HK-2 (cell line): ENCODE measurements at regions not wholly inside any gene's neighbourhood (a gene's known extent, or its start where the extent isn't known, plus 50 kb on each side); places are given as distances from the start of the nearest gene placed in this dataset.
"Not testable (repeated sequence)": the region's sequence is repeated elsewhere in the genome, so short reads cannot be mapped to it uniquely, and the experiment has no call there.

Experiments used
- DNase-seq: peaks from one replicate; pipeline ENCODE4 v3.0.0-alpha.2; 2018; ENCODE audit not compliant: unreplicated experiment

DNA sequence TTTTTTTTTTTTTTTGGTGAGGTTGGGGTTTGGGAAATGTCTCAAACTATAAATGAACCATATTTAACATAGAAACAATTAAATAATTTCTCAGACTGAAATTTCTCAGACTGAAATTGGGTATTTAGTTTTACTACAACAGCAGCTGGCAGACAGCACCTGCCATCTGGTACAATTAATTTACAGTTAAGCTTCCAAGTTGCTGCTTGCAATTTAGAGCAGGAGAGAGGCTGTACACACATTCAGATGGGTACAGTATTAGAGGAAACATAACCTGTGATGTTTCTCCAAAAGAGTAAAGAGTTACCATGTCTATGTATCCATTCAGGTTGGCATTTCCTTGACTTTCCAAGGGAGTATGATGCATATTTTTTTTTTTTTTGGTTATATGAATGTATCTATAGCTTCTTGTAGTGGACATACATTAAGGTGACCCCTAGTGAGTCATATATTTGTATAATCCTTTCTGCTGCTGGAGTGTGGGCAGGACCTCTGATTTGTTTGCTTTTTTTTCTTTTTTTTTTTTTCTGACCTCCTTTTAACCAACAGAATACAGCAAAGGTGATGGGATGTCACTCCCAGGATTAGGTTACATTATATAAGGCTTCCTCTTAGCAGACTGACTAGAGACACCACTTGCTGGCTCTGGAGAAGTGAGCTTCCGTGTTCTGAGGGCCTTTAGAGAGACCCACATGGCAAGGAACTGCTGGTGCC is 201.7 kb downstream of the PTH2R start:
- DNase-seq: no peak

DNA sequence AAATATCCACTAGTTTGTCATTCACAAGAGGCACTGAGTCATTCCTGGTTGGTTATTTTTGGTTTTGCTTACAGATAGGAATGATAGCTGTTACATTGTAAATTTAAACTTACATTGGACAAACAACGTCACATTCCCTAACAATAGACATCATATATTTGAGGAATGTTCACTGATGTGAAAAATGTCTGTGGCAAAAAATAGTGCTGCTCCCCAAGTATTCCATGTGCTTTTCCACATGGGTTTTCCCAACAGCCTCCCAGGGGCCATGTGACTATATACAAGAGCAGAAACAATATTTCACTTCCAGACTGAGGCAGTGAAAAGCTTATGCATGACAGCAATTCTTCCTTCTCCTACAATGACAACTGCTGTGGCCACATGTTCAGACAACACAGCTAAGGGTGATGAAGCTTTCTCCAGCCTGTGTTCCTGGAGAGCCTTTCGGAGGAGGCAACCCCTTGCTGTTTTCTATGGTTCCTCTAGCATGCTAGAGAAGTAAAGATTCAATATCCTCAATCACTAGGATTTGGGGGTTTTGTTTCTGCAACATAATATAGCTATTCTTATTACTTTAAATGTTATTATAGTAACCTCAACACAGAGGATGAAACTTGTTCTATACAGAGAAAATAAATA is 202.7 kb downstream of the PTH2R start:
- no peak for DNase-seq

DNA sequence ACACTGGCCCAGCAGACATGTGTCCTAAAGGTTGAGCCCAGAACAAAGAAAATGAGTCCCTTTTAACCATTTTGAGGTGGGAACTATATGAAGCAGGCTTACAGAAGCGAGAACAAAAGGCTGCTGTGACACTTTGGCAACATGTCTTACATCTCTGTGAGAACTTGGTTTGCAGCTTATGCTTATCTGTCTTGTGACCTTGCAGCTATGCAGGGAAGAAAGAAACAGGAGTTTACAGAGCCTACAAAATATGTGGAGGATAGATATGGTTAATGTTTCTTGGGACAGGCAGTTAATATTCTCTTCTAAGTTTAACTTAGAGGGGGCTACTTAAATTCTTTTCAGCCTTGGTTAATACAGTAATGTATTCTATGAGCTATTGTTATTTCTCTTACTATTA is 209.1 kb downstream of the PTH2R start:
- DNase-seq: not testable (repeated sequence)

DNA sequence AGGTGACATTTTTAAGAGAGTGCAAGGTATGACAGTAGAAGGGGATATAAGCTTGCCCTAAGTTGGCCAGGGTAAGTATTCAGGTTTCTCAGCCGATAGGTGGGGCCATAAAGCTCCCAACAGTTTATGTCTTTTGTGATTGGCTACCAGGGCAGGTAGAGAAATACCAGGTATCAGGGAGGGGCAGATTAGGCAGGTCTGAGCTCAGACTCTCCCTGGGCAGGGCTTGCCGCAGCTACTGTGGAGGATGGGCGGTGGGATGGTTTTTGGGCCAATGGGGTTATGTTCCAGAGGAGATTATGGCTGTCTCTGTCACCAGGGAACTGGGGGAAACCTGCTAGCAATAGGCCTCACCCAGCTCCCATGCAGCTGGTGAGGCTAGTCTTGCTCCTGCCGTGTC is 211.6 kb downstream of the PTH2R start:
- DNase-seq: no peak

DNA sequence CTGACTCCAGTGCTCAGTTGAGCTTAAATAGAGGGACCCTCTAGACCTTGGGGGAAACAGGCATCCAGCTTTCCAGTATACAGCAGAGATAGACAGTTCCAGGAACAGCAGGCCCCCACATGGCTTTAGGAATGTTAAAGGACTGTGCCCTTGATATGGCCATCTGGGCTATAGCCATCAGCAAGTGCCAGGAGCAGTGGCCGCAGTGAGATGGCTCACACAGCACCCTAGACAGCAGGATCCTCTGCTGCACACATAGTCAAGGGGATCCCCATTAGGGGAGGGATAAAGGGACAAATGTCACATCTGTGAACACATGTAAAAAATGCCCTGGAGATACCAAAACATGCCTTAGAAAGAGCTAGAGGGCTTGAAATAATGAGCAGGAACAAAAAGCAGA is 213.4 kb downstream of the PTH2R start:
- DNase-seq: no peak

DNA sequence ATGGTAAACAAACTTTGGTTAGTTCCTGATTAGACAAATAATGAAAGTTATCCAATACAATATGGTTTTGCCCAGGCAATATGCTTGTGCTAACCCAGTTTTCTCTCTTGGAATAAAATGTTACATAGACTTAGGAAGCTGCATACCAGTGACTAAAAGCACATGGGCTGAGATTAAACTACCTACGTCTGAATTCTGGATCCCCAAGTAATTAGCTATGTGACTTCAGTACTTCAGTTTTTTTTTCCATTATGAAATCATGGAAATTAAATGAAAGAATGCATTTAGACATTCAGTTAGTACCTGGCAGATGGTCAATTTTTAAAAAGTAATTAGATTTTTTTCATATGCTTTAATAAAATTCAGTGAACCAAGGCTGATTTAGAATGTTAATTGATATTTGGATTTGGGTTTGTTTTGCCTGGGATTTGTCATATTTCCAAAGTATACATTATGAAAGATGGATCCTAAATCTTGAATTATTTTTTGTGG is 213.9 kb downstream of the PTH2R start:
- DNase-seq: no peak

DNA sequence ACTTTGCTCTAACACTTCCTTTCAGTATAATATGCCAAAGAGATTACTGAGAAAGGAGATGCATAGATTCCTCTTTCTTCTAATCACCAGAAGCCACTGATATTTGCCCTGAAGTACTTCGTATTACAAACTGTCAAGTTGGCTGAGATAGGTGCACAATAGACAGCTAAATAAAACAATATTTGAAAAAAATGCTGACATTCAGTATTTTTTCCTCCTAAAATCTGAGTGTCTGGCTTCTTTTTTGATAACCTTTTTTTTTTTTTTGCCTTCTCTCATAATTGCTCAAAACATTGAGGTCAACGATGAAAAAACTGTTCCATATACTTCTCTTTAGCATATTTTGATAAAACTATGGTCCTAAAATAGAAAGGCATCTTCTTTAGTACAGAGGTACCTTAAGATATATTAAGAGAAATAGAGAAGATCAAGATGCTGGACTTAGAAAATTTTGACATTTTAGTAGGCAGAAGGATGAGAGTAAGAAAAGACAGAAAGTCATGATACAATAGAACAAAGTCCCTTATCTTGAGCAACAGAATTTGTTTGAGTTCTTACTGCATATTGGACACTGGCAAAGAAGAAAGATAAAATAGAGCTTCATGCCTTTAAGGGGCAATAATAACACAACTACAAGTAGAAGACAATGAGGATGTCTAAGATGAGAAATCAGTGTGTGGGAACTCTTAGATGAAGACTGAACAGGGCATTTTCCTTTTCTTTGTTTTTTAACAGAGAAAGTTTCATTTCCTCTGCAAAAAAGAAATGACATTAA is 220.7 kb downstream of the PTH2R start:
- DNase-seq: no peak

DNA sequence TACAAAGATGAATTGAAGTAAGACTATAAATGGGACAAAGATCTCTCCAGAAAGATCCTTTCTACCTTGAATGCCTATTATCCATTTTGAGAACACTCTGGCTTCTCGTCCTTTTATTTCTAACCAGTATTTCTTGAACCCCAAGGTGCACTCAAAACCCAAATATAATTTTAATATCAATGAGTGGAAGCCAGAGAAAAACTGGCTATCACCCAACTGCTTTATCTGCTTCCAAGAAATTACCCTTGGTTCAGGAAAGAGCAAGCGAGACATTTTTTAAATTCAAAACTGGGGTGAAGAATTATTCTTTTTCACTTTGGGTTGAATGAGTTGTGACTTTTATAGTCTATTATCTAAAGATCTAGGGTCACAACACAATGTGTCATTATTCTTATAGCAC is 221.3 kb downstream of the PTH2R start:
- no peak for DNase-seq

DNA sequence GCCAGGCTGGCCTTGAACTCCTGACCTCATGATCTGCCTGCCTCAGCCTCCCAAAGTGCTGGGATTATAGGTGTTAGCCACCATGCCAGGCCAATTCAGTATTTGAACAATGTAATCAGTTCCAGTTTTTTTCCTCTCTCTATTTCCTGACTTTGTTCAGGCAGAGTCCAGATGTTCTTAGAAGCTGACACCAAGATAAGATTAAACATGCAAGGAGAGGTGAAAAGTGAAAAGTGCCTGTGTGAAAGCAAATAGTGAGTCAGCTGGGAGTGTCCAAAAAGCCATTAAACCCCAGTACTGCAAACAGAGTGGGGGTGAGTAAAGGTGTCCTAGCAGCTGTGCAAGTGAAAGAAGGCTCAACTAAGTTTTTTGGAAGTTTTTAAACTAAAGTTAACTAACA is 231.5 kb downstream of the PTH2R start:
- DNase-seq: no peak

DNA sequence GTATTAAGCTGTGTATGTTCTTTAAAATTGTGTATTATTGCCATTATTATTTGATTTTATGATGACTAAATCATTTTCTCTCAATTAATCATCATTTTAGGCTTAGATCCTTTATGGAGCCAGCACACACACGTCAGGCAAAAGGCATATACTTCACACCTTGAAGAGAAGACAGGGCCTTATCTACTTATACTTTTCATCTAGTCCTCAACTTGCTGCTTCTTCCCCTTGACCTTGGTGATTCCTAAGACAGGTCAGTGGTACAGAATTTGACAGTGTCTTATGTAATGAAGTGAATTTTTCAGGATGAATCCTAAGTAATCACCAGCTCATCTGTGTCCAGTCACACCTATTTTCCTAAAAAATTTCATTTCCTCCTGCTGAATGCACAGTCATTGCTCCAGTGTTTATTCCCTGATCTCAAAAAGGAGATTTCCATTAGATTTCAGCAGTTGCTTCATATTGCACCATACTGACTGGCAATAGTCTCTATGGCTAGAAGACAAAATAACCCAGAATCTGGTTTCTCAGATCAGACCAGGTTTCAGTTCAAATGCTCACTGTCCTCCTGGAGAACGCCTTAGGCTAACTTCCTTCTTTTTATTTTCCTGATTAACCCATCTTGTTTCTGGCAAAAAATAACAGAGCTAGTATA is 235.7 kb downstream of the PTH2R start:
- DNase-seq: no peak

DNA sequence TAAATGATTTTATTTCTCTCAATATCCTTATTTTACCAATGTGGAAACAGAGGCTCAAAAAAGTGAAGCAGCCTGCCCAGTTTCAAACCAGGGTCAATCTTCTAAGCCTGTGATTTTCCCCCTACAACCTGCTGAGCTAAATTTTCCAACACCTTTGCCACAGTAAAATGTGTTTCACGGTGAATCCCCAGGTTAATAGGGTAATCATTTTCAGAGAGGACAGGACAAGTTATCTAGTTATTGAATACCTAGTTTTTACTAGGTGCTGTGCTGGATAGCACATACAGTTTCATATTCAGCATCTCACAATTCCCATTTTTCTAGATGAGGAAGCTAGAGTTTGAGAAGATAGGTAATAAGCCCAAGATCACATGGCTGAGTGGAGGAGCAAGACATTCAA is 236.6 kb downstream of the PTH2R start:
- no peak for DNase-seq

DNA sequence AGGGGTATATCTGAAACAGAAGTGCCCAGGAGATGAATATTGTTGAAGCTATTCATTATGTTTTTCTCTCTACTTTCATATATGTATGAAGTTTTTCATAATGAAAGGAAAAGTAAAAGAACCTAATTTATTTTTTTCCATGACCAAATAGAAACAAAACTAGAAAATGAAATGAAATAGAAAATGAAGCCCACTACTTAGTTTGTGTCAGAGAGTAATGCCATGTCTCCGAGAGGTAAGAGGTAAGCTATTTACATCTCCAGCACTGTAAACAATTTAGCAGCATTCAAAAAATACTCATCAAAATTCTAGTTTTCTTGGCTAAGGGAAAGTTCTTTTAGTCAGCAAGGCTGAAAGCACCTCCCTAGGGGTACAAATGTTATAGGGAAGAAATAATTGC is 238.6 kb downstream of the PTH2R start:
- no peak for DNase-seq

DNA sequence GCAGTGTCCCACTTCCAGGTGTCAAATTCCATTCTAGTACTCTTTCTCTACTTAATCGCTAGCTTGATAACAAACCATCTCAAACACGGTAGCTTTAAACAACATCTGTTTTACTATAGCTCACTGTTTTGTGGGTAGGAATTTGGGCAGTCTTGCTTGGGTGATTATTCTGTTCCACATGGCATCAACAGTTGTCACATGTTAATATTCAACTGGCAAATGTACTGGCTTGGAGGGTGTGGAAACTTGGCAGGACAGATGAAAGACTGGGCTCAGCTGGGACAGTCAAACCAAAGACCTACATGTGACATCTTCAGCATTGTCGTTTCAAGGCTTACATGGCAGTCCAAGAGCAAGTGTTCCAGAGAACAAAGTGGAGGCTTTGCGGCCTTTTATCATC is 241.8 kb downstream of the PTH2R start:
- no peak for DNase-seq

DNA sequence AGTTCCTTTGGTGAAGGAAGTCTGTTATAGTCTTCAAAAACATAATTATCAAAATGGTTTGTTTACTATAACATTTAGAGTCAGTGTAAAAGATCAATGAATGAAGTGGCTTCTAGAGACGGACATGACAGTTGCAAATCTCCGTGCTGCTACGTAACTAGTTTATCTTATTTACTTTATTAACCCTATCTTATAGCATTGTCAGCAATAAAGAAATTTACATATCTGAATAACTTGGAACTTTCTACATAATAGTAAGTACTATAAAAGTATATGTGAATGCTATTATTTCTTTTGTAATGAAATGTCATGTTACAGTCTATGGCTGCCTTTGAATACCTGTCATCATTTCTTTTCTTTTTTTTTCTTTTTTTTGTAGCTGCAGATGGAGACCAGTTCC is 246.8 kb downstream of the PTH2R start:
- no peak for DNase-seq

DNA sequence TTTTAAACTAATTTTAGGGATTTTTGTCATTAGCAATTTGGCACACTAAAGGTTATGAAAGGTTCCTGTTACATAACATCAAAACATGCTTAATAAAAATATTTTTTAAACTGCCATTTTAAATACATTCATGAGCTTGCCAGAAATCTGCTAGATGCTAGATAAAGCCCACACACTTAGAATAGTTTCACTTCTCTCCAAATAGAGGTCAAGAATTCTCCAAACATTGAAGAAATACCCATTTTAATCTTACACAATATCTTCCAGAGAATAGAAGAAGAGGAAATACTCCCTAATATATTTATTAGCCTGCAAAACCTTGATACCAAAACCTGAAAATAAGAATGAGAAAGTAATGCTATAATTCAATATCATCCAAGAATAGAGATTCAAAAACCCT is 247.5 kb downstream of the PTH2R start:
- no peak for DNase-seq

DNA sequence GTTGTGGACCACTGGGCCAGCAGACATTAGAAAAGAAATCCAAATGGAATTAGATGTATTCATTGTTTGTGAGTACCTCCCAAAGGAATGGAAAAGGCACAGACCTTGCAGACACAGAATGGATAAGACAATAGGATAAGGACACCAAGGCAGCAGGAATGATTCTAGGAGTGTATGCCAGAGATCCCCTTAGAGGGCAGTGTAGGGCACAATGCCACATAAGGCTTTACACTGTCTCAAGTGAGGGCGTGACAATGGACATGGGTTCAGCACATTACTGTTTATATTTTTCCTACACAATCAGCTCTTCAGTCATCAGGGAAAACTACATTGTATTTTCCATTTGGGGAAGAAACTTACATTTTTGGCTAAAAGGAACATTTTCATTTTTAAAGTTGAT is 250.9 kb downstream of the PTH2R start:
- DNase-seq: no peak

DNA sequence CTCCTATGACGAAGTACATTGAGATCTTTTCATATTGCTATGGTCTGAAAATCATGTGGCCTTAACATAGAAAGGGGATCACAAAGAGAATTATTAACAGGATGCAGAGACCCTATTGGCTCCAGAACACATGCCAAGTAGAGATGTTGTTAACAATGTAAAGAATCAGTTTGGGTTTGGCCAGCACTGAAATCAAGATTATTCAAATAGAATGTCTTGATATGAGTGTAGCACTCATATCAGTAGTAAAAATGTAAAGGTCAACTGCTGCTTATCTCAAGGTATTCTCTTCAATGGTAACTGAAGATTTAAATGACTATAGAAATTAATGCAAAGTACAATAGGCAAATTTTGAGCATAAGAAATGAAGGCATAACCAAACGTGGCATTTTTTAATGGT is 262.8 kb downstream of the PTH2R start:
- DNase-seq: no peak

DNA sequence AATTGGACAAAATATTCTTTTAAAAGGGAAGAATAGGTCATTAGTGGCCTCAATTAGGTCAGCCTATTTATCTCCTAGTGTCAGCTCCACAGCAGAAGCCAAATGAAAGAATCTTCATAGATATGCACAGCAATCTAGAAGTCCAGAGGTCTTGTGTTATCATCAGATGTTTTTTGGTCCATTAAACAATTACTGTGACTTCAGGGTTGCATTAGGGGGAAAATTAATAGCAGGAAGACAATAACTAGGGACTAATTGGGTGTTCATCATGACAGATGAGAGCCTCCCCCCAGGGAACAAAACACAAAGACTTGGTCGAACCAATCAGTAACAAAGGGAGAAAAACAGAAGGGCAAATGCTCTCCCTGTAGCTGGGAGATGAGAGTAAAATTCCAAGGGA is 264.7 kb downstream of the PTH2R start:
- DNase-seq: no peak

DNA sequence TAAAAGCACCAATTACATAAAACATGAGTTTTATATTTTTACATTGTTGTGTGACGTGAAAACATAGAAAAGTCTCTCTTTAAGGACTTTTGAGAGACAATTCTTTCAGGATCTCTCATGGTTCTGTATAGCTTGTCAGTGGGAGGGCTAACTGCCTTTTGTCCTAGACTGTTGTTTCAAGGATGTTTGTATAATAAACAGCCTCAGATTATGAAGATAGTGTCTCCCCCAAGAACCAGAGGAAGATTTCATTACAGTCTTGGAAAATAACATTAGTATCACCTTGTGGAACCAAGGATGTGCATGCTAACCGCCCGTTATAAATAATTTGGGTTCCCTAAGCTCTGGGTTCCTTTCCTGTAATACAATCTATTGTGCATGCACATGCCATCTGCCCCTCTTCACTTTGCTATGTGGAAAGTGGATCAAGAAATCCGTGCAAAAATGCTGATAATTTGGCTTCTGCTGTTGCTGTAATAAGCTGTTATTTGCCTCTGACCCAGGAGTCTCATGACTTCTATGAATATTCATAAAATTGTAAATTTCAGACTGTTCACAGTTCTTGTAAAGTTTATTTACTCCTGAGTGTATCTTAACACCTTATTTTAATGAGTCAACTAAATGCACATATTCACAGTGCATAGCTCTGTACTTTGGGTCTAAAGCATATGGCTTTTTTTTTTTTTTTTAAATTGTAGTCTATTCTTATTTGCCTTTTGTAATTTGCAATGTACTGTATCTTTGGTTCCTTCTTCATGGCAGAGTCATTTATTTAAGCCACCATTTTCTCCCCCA is 265.5 kb downstream of the PTH2R start:
- DNase-seq: no peak

DNA sequence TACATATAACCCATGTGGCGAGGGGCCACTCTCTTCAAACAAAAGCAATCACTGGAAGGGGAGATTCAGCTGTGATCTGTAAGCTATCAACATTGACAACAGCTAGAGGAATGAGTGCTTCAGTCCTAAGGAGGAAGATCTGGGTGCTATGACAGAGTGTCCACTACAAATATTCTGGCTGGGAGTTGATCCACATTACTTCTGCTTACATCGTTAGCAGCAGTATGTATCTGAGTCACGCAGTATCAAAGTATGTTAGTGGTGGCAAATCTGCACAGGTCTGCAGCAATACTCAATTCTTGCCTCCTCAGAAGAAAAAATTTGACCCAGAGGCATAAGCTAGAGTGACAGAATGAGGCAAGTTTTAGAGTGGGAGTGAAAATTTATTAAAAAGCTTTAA is 267.0 kb downstream of the PTH2R start:
- DNase-seq: no peak

DNA sequence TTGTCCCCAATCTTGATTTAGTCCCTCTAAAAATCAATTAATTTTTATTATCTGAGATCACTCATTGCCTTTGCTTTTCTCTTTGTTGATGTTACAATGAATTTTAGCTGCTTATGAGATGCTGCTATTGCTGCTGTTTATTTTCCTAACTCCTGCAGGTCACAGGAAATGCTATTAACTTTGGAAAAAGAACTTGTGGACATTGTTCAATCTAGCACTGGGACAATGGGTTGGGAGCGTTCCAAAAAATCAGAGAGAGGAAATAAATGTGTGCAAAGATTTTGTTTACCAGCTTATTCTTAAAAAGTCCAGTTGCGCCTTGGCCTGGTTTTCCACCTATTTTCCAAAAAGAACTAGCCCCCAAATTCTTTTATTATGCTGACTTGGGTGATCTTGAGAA is 268.3 kb downstream of the PTH2R start:
- DNase-seq: no peak

DNA sequence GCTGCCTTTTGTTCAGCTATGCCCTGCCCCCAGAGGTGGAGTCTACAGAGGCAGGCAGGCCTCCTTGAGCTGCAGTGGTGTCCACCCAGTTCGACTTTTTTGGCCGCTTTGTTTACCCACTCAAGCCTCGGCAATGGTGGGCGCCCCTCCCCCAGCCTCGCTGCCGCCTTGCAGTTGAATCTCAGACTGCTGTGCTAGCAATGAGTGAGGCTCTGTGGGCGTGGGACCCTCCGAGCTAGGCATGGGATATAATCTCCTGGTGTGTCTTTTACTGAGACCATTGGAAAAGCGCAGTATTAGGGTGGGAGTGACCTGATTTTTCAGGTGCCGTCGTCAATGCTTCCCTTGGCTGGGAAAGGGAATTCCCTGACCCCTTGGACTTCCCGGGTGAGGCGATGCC is 279.3 kb downstream of the PTH2R start:
- not testable (repeated sequence) for DNase-seq
